Brain microvascular endothelial cell (primary cell): ENCODE measurements at regions not wholly inside any gene's neighbourhood (a gene's known extent, or its start where the extent isn't known, plus 50 kb on each side); places are given as distances from the start of the nearest gene placed in this dataset.

ENCODE experiments used
- DNase-seq: peaks from one replicate; pipeline ENCODE4 v3.0.0-alpha.2; 2020
- H3K27ac ChIP-seq: fragments of 250-450 bp; sonication (Bioruptor Pico); 2 replicates; pipeline ENCODE4 v1.5.1; 2020; ENCODE audit warnings: mild to moderate bottlenecking, moderate library complexity
- H3K27me3 ChIP-seq: fragments of 250-450 bp; sonication (Bioruptor Pico); replicated peaks from 2 replicates; pipeline ENCODE4 v1.5.1; 2020; ENCODE audit warnings: mild to moderate bottlenecking
- H3K36me3 ChIP-seq: fragments of 250-450 bp; sonication (Bioruptor Pico); replicated peaks from 2 replicates; pipeline ENCODE4 v1.5.1; 2020; ENCODE audit warnings: mild to moderate bottlenecking
- H3K4me3 ChIP-seq: 2 replicates; pipeline ENCODE4 v1.5.1; 2011; ENCODE audit warnings: low read depth, mild to moderate bottlenecking, control low read depth, low read length, moderate library complexity
- in situ Hi-C: cut with HindIII; loops from 2 replicates; pipeline ENCODE4 v1.10.0; 2017; ENCODE audit warnings: low sequenced_read_pairs, low pct_ligation_motif_present
- TF ChIP-seq, protein P1 (sequence below): IDR thresholded peaks from 2 replicates; pipeline ENCODE4 v1.5.1; 2011; ENCODE audit warnings: low read depth, mild to moderate bottlenecking, moderate library complexity, low read length, control low read depth, inconsistent platforms; ENCODE audit errors: missing control alignments

DNA sequence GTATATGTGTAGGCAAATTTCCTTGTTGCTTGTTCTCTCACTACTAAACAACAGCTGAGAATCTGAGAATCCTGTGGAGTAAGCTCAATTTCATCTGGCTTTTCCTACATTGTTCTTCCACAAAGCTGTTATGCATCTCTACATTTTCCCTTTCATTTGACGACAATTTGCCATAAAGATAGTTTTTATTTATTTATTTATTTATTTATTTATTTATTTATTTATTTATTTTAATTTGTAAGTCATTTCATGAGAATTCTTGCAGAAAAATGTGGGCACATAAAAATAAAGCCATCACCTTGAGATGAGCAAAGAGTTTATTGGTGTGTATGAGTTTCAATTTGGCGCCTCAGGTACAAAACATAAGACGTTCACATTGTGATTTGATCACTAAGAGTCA is 545.9 kb upstream of the SEL1L start:
- Histone ChIP-seq H3K36me3 (no peaks in the 10 kb centered on the region), H3K4me3 (no peak overlapping the region), H3K27me3 (no peaks in the 10 kb centered on the region), H3K27ac (no peak overlapping the region)
- TF ChIP-seq, protein P1, sequence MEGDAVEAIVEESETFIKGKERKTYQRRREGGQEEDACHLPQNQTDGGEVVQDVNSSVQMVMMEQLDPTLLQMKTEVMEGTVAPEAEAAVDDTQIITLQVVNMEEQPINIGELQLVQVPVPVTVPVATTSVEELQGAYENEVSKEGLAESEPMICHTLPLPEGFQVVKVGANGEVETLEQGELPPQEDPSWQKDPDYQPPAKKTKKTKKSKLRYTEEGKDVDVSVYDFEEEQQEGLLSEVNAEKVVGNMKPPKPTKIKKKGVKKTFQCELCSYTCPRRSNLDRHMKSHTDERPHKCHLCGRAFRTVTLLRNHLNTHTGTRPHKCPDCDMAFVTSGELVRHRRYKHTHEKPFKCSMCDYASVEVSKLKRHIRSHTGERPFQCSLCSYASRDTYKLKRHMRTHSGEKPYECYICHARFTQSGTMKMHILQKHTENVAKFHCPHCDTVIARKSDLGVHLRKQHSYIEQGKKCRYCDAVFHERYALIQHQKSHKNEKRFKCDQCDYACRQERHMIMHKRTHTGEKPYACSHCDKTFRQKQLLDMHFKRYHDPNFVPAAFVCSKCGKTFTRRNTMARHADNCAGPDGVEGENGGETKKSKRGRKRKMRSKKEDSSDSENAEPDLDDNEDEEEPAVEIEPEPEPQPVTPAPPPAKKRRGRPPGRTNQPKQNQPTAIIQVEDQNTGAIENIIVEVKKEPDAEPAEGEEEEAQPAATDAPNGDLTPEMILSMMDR = no peak
- in situ Hi-C loops = no loop called here
- DNase-seq = no peak

DNA sequence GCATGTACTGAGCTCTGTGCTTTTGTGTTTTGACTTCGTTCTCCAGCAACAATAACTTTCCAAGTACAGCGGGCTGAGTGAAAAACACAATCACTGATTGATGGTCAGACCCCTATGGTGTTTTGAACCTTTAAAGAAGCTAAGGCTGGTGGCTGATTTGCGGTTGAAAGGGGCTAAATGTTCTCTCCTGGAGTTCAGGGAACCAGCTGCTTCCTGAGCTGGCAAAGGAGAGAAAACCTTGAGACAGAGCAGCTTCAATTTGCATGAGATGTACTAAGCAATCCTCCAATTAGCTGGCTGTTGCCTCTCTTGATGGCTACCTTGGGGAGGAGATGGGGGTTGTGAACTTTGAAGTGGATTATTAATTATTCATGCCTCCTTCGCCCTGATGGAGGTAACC is 546.7 kb upstream of the SEL1L start:
- in situ Hi-C loops = no loop called here
- TF ChIP-seq, protein P1 = no peak
- no peak for DNase-seq

GRCh38 chr14:82084813-82085212 is 551.2 kb upstream of the SEL1L start:
- no peak for DNase-seq

More for the DNA sequence above, 546.7 kb upstream of the SEL1L start:
- H3K27ac ChIP-seq = no peak overlapping the region
- no peaks in the 10 kb centered on the region for H3K27me3 ChIP-seq
- no peaks in the 10 kb centered on the region for H3K36me3 ChIP-seq
- H3K4me3 ChIP-seq = no peak overlapping the region

GRCh38 chr14:82091097-82091496 is 557.4 kb upstream of the SEL1L start:
- in situ Hi-C loops = no loop called here
- H3K27me3 ChIP-seq = no peaks in the 10 kb centered on the region
- no peaks in the 10 kb centered on the region for H3K36me3 ChIP-seq
- no peak overlapping the region for H3K4me3 ChIP-seq
- H3K27ac ChIP-seq = no peak overlapping the region
- TF ChIP-seq, protein P1 = no peak
- no peak for DNase-seq

More at GRCh38 chr14:82084813-82085212, 551.2 kb upstream of the SEL1L start:
- Histone ChIP-seq H3K4me3 (no peak overlapping the region), H3K27me3 (no peaks in the 10 kb centered on the region), H3K27ac (no peak overlapping the region), H3K36me3 (no peaks in the 10 kb centered on the region)
- TF ChIP-seq, protein P1 = no peak
- in situ Hi-C loops = no loop called here

GRCh38 chr14:82094829-82095345 is 561.2 kb upstream of the SEL1L start:
- Histone ChIP-seq H3K36me3 (no peaks in the 10 kb centered on the region), H3K27ac (no peak overlapping the region), H3K4me3 (no peak overlapping the region), H3K27me3 (no peaks in the 10 kb centered on the region)
- TF ChIP-seq, protein P1 = no peak
- no peak for DNase-seq
- in situ Hi-C loops = no loop called here

DNA sequence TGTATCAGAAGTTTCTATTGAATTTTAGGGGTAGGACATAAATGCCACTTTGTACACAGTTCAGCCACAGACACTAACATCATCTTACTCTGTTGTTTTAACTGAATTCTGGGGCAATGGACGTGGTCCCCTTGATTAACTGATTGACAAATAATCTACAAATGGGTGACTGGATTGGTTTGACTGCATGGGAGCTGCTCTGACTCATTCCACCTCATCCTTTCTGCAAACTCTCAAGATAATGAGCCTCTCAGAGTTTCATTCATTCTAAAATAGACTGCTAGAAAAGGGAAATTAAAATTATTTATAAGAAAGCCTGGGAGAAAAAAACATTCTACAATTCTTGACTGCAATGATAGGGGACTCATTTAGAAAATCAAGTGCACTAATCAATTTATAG is 570.4 kb upstream of the SEL1L start:
- Histone ChIP-seq H3K4me3 (no peak overlapping the region), H3K27me3 (no peaks in the 10 kb centered on the region), H3K27ac (no peak overlapping the region), H3K36me3 (no peaks in the 10 kb centered on the region)
- in situ Hi-C loops = no loop called here
- DNase-seq = no peak
- TF ChIP-seq, protein P1 = no peak
